Stomach (tissue), 8 donors: ENCODE measurements at regions not wholly inside any gene's neighbourhood (a gene's known extent, or its start where the extent isn't known, plus 50 kb on each side); places are given as distances from the start of the nearest gene placed in this dataset.

ENCODE experiments used
- DNase-seq, 2 donors: peaks; one replicate each; pipeline versions ENCODE4 v3.0.0 to v3.0.0-alpha.2; 2013 to 2019
- H3K27ac ChIP-seq, 5 donors: fragments of 200-600 bp in 4 of 5; sonication (generic) in 4 of 5; one replicate each; pipeline ENCODE4 v1.5.1; 2013 to 2019; ENCODE audit warnings: mild to moderate bottlenecking in 1 of 5, moderate library complexity in 1 of 5
- H3K27me3 ChIP-seq, 3 donors: fragments of 200-600 bp; sonication (generic); one replicate each; pipeline ENCODE4 v1.5.1; 2017 to 2019; ENCODE audit warnings: mixed run types in 1 of 3
- H3K36me3 ChIP-seq, 4 donors: fragments of 200-600 bp; sonication (generic); 1 replicate in 3 of 4; 2 replicates in 1 of 4; pipeline ENCODE4 v1.5.1; 2016 to 2019
- H3K4me1 ChIP-seq, 4 donors: fragments of 200-600 bp; sonication (generic); one replicate each; pipeline ENCODE4 v1.5.1; 2016 to 2019
- H3K4me3 ChIP-seq, 4 donors: fragments of 200-600 bp; sonication (generic) in 3 of 4; one replicate each; pipeline ENCODE4 v1.5.1; 2016 to 2019; ENCODE audit warnings: mild to moderate bottlenecking in 1 of 4
- H3K9me3 ChIP-seq, 4 donors: fragments of 200-600 bp; sonication (generic); one replicate each; pipeline ENCODE4 v1.5.1; 2016 to 2019
- EP300 ChIP-seq: sonication (generic); formaldehyde crosslinking; IDR thresholded peaks from one replicate; pipeline ENCODE4 v1.6.1; 2017; ENCODE audit warnings: antibody characterized with exemption
- POLR2A ChIP-seq, 4 donors: fragments of 450-650 bp; IDR thresholded peaks; one replicate each; pipeline ENCODE4 v1.6.1; 2016; ENCODE audit warnings: antibody characterized with exemption in 4 of 4, control low read depth in 2 of 4, mild to moderate bottlenecking in 1 of 4, moderate library complexity in 1 of 4
- POLR2AphosphoS5 ChIP-seq, 3 donors: sonication (generic); formaldehyde crosslinking; IDR thresholded peaks; one replicate each; pipeline ENCODE4 v1.6.1; 2016; ENCODE audit warnings: antibody characterized with exemption in 3 of 3
- WGBS, 5 donors: extraction: QIAGEN DNeasy Blood & Tissue Kit in 3 of 5; methylation state at CpG; one replicate each; pipeline versions ENCODE4 v1.1.5 to v1.1.7; 2013 to 2018; 5-methylcytosine and 5-hydroxymethylcytosine counted together
- intact Hi-C: fragments of 100-400 bp; cut with DNase I; formaldehyde crosslinking; loops from one replicate; pipeline ENCODE4 v1.15.1; 2023; ENCODE audit warnings: low total_unique reads
- TF ChIP-seq, protein P1 (sequence below), 7 experiments: fragments of 450-650 bp in 4 of 7; fragments of 200-600 bp in 3 of 7; sonication (generic) in 3 of 7; IDR thresholded peaks; one replicate each; pipeline ENCODE4 v1.5.1; 2016 to 2019; ENCODE audit warnings: antibody characterized with exemption in 7 of 7, control low read depth in 2 of 7, mild to moderate bottlenecking in 1 of 7
- donor health status: healthy with polysubstance abuse.
- donor health status: Bipolar disorder and iron deficiency.
- donor health status: healthy.

GRCh38 chr6:27132532-27133280 is 114.8 kb upstream of the PRSS16 start:
- H3K27ac ChIP-seq = peak overlapping the region; percentile 83 to 96 (median 90)
- peak overlapping the region; percentile 47 to 58 (median 54) for H3K4me3 ChIP-seq
- H3K36me3 ChIP-seq = no peaks in the 10 kb centered on the region
- peaks cover 0 to 34% (median 18%) of the 10 kb centered on the region in 4 donors for H3K4me1 ChIP-seq
- peaks cover 0 to 5% (median 0%) of the 10 kb centered on the region in 3 donors for H3K27me3 ChIP-seq
- H3K9me3 ChIP-seq = no peaks in the 10 kb centered on the region
- intact Hi-C loops = no loop called here
- WGBS, 5 donors = 0 to 2% (median 1%) methylated on average over 35 to 53 of the region's 53 CpGs
- peak; percentile 87 to 99 for DNase-seq
- TF ChIP-seq POLR2AphosphoS5 (IDR thresholded peaks at IDR 0.05) = peak; percentile 92 to 99 (median 99)
- TF ChIP-seq POLR2A (IDR thresholded peaks at IDR 0.05) = peak in 2 of 4 donors; percentile 62 to 89
- TF ChIP-seq, protein P1, sequence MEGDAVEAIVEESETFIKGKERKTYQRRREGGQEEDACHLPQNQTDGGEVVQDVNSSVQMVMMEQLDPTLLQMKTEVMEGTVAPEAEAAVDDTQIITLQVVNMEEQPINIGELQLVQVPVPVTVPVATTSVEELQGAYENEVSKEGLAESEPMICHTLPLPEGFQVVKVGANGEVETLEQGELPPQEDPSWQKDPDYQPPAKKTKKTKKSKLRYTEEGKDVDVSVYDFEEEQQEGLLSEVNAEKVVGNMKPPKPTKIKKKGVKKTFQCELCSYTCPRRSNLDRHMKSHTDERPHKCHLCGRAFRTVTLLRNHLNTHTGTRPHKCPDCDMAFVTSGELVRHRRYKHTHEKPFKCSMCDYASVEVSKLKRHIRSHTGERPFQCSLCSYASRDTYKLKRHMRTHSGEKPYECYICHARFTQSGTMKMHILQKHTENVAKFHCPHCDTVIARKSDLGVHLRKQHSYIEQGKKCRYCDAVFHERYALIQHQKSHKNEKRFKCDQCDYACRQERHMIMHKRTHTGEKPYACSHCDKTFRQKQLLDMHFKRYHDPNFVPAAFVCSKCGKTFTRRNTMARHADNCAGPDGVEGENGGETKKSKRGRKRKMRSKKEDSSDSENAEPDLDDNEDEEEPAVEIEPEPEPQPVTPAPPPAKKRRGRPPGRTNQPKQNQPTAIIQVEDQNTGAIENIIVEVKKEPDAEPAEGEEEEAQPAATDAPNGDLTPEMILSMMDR (IDR thresholded peaks at IDR 0.05) = no peak
- no peak for TF ChIP-seq EP300

- WGBS, 5 donors = 4 to 13% (median 5%) methylated on average over 43 of the region's 43 CpGs
- peaks cover 0 to 5% (median 0%) of the 10 kb centered on the region in 3 donors for H3K27me3 ChIP-seq
- TF ChIP-seq EP300 (no peak), POLR2A (IDR thresholded peaks at IDR 0.05) (peak in 1 of 4 donors; percentile 18), POLR2AphosphoS5 (IDR thresholded peaks at IDR 0.05) (peak; percentile 30 to 81 (median 75))
- TF ChIP-seq, protein P1 (IDR thresholded peaks at IDR 0.05) = no peak
- intact Hi-C loops = no loop called here
- peak; percentile 72 to 93 for DNase-seq
- peak overlapping the region; percentile 47 to 58 (median 54) for H3K4me3 ChIP-seq
- H3K9me3 ChIP-seq = no peaks in the 10 kb centered on the region
- H3K27ac ChIP-seq = peak overlapping the region; percentile 83 to 96 (median 90)
- H3K4me1 ChIP-seq = peaks cover 0 to 37% (median 18%) of the 10 kb centered on the region in 4 donors
- no peaks in the 10 kb centered on the region for H3K36me3 ChIP-seq
Observed at GRCh38 chr6:27133281-27134227, 113.9 kb upstream of the PRSS16 start.

DNA sequence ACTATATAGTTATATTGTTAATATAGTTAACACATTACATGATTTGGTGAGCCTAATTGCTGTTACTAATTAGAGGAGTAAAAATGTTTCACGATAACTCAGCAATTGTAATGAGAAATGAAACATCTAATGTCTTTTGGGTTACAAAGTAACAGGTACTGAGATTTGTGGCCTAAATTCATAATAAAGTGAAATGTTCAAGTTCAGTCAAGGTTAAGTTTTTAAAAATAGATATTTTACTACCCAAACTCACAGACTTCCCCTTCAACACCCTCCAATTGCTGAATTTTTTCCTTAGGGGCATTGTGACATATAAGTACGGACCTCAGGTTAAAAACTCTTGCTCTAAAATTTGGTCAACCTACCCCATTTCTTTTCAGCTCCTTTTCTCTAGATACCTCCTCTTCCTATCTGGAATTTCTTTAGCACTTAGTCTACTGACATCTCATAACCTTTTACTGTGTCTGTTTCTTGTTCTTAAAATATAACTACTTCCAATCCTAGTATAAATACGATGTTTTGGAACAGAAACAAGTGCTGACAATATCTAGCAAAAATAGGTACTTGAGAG is 112.3 kb upstream of the PRSS16 start:
- no peak overlapping the region for H3K4me3 ChIP-seq
- TF ChIP-seq, protein P1 (IDR thresholded peaks at IDR 0.05) = no peak
- TF ChIP-seq POLR2A (IDR thresholded peaks at IDR 0.05) = no peak
- TF ChIP-seq EP300 = no peak
- TF ChIP-seq POLR2AphosphoS5 (IDR thresholded peaks at IDR 0.05) = no peak
- no peaks in the 10 kb centered on the region for H3K36me3 ChIP-seq
- H3K27ac ChIP-seq = no peak overlapping the region
- 94 to 97% (median 96%) methylated on average over 3 of the region's 3 CpGs for WGBS, 5 donors
- intact Hi-C loops = no loop called here
- no peak for DNase-seq
- H3K4me1 ChIP-seq = peaks cover 0 to 54% (median 26%) of the 10 kb centered on the region in 4 donors
- H3K27me3 ChIP-seq = peaks cover 0 to 17% (median 0%) of the 10 kb centered on the region in 3 donors
- no peaks in the 10 kb centered on the region for H3K9me3 ChIP-seq

DNA sequence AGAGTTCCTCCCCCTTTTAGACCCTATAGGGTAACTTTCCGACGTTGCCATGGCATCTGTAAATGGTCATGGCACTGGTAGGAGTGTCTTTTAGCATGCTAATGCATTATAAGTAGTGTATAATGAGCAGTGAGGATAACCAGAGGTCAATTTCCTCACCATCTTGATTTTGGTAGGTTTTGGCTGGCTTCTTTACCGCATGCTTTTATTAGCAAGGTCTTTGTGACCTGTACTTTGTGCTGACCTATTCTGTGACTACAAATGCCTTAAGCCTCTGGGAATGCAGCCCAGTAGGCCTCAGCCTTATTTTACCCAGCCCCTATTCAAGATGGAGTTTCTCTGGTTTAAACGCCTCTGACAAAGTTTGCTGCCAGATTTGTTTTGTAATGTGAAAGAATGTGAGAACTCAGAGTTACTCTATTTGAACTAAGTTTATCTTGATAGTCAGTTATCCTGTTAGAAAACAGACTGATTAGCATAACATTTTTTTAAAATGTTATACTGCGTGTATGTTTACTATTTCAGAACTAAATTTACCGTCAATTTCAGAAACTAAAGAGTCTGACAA is 111.3 kb upstream of the PRSS16 start:
- 92 to 97% (median 95%) methylated on average over 6 of the region's 6 CpGs for WGBS, 5 donors
- H3K36me3 ChIP-seq = no peaks in the 10 kb centered on the region
- no peak overlapping the region for H3K27ac ChIP-seq
- no peaks in the 10 kb centered on the region for H3K9me3 ChIP-seq
- no peak overlapping the region for H3K4me3 ChIP-seq
- H3K27me3 ChIP-seq = peaks cover 0 to 15% (median 0%) of the 10 kb centered on the region in 3 donors
- peaks cover 0 to 51% (median 26%) of the 10 kb centered on the region in 4 donors for H3K4me1 ChIP-seq
- intact Hi-C loops = no loop called here
- DNase-seq = no peak
- TF ChIP-seq EP300 = no peak
- no peak for TF ChIP-seq POLR2AphosphoS5 (IDR thresholded peaks at IDR 0.05)
- TF ChIP-seq POLR2A (IDR thresholded peaks at IDR 0.05) = no peak
- TF ChIP-seq, protein P1 (IDR thresholded peaks at IDR 0.05) = no peak
